Spleen (tissue), 7 donors: ENCODE measurements at regions not wholly inside any gene's neighbourhood (a gene's known extent, or its start where the extent isn't known, plus 50 kb on each side); places are given as distances from the start of the nearest gene placed in this dataset.

Source experiments
- POLR2A ChIP-seq, 3 donors: fragments of 450-650 bp; IDR thresholded peaks; one replicate each; pipeline ENCODE4 v1.5.1; 2017; ENCODE audit warnings: antibody characterized with exemption in 3 of 3, mild to moderate bottlenecking in 1 of 3
- TF ChIP-seq, protein P1 (sequence below), 11 experiments: fragments of 200-600 bp in 7 of 11; fragments of 450-650 bp in 4 of 11; sonication (generic) in 4 of 11; IDR thresholded peaks in 8 of 11; conservative IDR thresholded peaks in 3 of 11; 1 replicate in 7 of 11; 2 replicates in 4 of 11; pipeline versions ENCODE4 v1.4.0 to v1.8.0; 2016 to 2021; ENCODE audit warnings: antibody characterized with exemption in 11 of 11, inconsistent platforms in 4 of 11, mild to moderate bottlenecking in 1 of 11
- donor health status: DM: no; HTN: no; CAD: no; lungs with moderate emphysema.
- donor health status: DM: no; HTN: no; CAD: no.
- donor health status: DM: no; HTN: no; CAD: no.

DNA sequence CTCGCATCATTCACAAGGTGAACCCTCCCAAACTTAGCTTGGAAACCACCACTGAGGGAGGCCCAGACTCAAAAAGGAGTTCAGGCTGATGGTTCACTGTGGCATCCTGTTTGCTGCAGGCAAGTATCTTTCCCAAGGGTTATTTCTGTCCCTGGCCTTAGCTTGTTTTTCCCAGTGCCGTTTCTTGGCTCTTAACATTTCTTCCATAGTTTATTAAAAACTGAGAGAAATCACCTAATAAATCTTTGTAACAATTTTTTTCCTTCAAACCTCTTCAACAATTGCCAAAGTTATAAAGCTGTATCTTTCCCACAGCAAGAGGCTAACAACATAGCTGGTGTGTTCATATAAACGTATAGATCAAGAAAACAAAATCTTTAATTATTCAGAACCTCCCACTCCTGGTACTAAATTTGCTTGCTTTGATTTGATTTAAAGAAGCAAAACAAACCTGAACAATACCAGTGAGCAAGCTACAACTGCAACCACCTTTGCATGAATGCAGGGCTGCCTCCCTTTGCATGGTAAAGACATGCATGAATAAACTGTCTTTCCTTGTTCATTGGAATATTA, 234.9 kb upstream of the STT3B start:
- TF ChIP-seq, protein P1, sequence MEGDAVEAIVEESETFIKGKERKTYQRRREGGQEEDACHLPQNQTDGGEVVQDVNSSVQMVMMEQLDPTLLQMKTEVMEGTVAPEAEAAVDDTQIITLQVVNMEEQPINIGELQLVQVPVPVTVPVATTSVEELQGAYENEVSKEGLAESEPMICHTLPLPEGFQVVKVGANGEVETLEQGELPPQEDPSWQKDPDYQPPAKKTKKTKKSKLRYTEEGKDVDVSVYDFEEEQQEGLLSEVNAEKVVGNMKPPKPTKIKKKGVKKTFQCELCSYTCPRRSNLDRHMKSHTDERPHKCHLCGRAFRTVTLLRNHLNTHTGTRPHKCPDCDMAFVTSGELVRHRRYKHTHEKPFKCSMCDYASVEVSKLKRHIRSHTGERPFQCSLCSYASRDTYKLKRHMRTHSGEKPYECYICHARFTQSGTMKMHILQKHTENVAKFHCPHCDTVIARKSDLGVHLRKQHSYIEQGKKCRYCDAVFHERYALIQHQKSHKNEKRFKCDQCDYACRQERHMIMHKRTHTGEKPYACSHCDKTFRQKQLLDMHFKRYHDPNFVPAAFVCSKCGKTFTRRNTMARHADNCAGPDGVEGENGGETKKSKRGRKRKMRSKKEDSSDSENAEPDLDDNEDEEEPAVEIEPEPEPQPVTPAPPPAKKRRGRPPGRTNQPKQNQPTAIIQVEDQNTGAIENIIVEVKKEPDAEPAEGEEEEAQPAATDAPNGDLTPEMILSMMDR (IDR thresholded peaks at IDR 0.05 in 8 of 11, conservative IDR thresholded peaks at IDR 0.05 in 3 of 11): no peak
- TF ChIP-seq POLR2A (IDR thresholded peaks at IDR 0.05): no peak
